Peyer's patch (tissue), 4 donors: ENCODE measurements at regions not wholly inside any gene's neighbourhood (a gene's known extent, or its start where the extent isn't known, plus 50 kb on each side); places are given as distances from the start of the nearest gene placed in this dataset.
"Not testable (repeated sequence)": the region's sequence is repeated elsewhere in the genome, so short reads cannot be mapped to it uniquely, and the experiment has no call there.

Experiments used
- DNase-seq, 3 donors: peaks; one replicate each; pipeline ENCODE4 v3.0.0-alpha.2; 2017 to 2019
- H3K27ac ChIP-seq, 4 donors: fragments of 200-600 bp; sonication (generic); one replicate each; pipeline ENCODE4 v1.5.1; 2016 to 2019
- H3K27me3 ChIP-seq, 2 donors: fragments of 200-600 bp; sonication (generic); one replicate each; pipeline ENCODE4 v1.5.1; 2019
- H3K36me3 ChIP-seq, 3 donors: fragments of 200-600 bp; sonication (generic); one replicate each; pipeline ENCODE4 v1.5.1; 2016 to 2019
- H3K4me1 ChIP-seq, 4 donors: fragments of 200-600 bp; sonication (generic); one replicate each; pipeline ENCODE4 v1.5.1; 2016 to 2019
- H3K4me3 ChIP-seq, 4 donors: fragments of 200-600 bp; sonication (generic); 1 replicate in 3 of 4; 2 replicates in 1 of 4; pipeline ENCODE4 v1.5.1; 2016 to 2019; ENCODE audit warnings: mild to moderate bottlenecking in 1 of 4
- H3K9me3 ChIP-seq, 4 donors: fragments of 200-600 bp; sonication (generic); one replicate each; pipeline ENCODE4 v1.5.1; 2016 to 2019; ENCODE audit warnings: mild to moderate bottlenecking in 1 of 4
- CTCF ChIP-seq, 6 experiments: fragments of 450-650 bp in 4 of 6; fragments of 200-600 bp in 2 of 6; sonication (generic) in 1 of 6; IDR thresholded peaks; one replicate each; pipeline ENCODE4 v1.5.1; 2017 to 2019; ENCODE audit warnings: antibody characterized with exemption in 6 of 6, mild to moderate bottlenecking in 3 of 6, moderate library complexity in 1 of 6
- POLR2A ChIP-seq, 2 donors: fragments of 450-650 bp; IDR thresholded peaks; one replicate each; pipeline ENCODE4 v1.5.1; 2017; ENCODE audit warnings: antibody characterized with exemption in 2 of 2, mild to moderate bottlenecking in 2 of 2, moderate library complexity in 2 of 2

GRCh38 chr19:13684021-13684420, 80.3 kb upstream of the MRI1 start:
- Histone ChIP-seq H3K36me3 (no peaks in the 10 kb centered on the region), H3K4me1 (no peaks in the 10 kb centered on the region)

GRCh38 chr19:13681509-13681908, 82.8 kb upstream of the MRI1 start:
- DNase-seq: no peak
- Histone ChIP-seq H3K36me3 (no peaks in the 10 kb centered on the region), H3K4me1 (no peaks in the 10 kb centered on the region), H3K27ac (no peak overlapping the region), H3K27me3 (no peaks in the 10 kb centered on the region), H3K4me3 (no peak overlapping the region), H3K9me3 (peaks cover 0 to 13% (median 3%) of the 10 kb centered on the region in 4 donors)
- TF ChIP-seq CTCF (IDR thresholded peaks at IDR 0.05): no peak

More at GRCh38 chr19:13684021-13684420, 80.3 kb upstream of the MRI1 start:
- no peak for DNase-seq
- H3K27ac ChIP-seq: no peak overlapping the region
- H3K27me3 ChIP-seq: no peaks in the 10 kb centered on the region
- no peak overlapping the region for H3K4me3 ChIP-seq
- peaks cover 0 to 10% (median 3%) of the 10 kb centered on the region in 4 donors for H3K9me3 ChIP-seq
- no peak for TF ChIP-seq POLR2A (IDR thresholded peaks at IDR 0.05)
- no peak for TF ChIP-seq CTCF (IDR thresholded peaks at IDR 0.05)

- not testable (repeated sequence) for H3K27me3 ChIP-seq, H3K4me1 ChIP-seq, H3K27ac ChIP-seq, DNase-seq, H3K36me3 ChIP-seq, H3K4me3 ChIP-seq
- H3K9me3 ChIP-seq: peaks cover 0 to 13% (median 3%) of the 10 kb centered on the region in 4 donors
These were observed 83.5 kb upstream of the MRI1 start for GRCh38 chr19:13680708-13681360.

- not testable (repeated sequence) for H3K4me1 ChIP-seq, H3K27me3 ChIP-seq, H3K4me3 ChIP-seq, DNase-seq, H3K36me3 ChIP-seq, H3K27ac ChIP-seq
- peaks cover 0 to 13% (median 6%) of the 10 kb centered on the region in 4 donors for H3K9me3 ChIP-seq
These were observed 87.4 kb upstream of the MRI1 start for GRCh38 chr19:13676967-13677366.

- not testable (repeated sequence) for H3K9me3 ChIP-seq, H3K4me1 ChIP-seq, DNase-seq, H3K27me3 ChIP-seq, H3K27ac ChIP-seq, H3K36me3 ChIP-seq, H3K4me3 ChIP-seq
These were observed 91.7 kb upstream of the MRI1 start for GRCh38 chr19:13672480-13673175.

GRCh38 chr19:13670846-13671245, 93.5 kb upstream of the MRI1 start:
- Histone ChIP-seq H3K36me3 (no peaks in the 10 kb centered on the region), H3K4me1 (no peaks in the 10 kb centered on the region), H3K4me3 (no peak overlapping the region), H3K9me3 (peaks cover 0 to 7% (median 0%) of the 10 kb centered on the region in 4 donors), H3K27me3 (no peaks in the 10 kb centered on the region), H3K27ac (no peak overlapping the region)
- no peak for DNase-seq
- TF ChIP-seq CTCF (IDR thresholded peaks at IDR 0.05) (no peak), POLR2A (IDR thresholded peaks at IDR 0.05) (no peak)

GRCh38 chr19:13669780-13670355, 94.5 kb upstream of the MRI1 start:
- no peak for TF ChIP-seq CTCF (IDR thresholded peaks at IDR 0.05)
- no peak for TF ChIP-seq POLR2A (IDR thresholded peaks at IDR 0.05)
- no peak overlapping the region for H3K4me3 ChIP-seq
- no peak for DNase-seq
- no peaks in the 10 kb centered on the region for H3K4me1 ChIP-seq
- H3K9me3 ChIP-seq: peaks cover 0 to 7% (median 0%) of the 10 kb centered on the region in 4 donors
- H3K27ac ChIP-seq: no peak overlapping the region
- no peaks in the 10 kb centered on the region for H3K36me3 ChIP-seq
- H3K27me3 ChIP-seq: no peaks in the 10 kb centered on the region
